ENCODE measurements at regions not wholly inside any gene's neighbourhood (a gene's known extent, or its start where the extent isn't known, plus 50 kb on each side); places are given as distances from the start of the nearest gene placed in this dataset.

DNA sequence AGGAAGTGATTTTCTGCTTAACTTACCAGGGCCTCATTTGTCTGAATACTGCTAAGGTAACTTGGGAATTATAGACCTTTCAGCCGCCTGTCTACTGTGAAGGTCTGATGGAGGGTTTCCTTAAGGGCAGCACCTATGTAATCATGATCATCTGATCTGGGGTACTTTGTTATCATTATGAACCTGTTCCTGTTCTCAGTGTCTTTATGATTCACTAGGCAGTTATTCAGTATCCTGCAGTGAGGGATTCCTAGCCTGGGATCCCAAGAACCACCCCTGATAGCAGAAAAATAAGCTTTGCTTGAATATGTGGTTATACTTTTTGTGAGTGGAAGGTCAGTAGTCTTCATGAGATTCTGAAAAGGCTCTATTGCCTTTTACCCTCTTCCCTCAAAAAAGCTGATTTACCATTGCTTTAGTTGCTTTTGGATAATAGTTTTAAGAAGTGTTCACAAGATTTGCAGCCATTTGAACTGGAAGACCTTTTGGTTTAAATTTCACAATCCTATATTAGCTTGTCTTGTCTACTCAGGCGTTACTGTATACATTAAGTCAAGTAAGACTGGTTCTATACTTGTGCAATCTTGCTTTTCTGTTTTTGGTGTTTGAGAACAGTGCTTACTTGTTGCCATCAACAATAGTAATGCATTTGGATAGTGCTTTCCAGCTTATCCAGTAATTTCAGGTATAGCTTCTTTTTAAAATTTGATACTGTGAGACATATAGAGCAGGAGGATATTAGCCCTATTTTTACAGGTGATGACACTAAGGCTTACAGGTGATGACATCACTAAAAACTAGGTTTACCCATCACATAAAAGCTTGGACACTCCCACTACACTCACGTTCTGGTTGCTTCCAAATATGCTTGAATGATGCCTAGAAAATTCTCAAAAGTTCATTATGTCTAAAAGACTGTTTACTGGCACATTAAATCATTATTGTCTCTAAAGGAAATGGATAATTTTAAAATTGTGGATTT lies 60.0 kb downstream of the FHIP1A start:
- TF ChIP-seq, protein P1, sequence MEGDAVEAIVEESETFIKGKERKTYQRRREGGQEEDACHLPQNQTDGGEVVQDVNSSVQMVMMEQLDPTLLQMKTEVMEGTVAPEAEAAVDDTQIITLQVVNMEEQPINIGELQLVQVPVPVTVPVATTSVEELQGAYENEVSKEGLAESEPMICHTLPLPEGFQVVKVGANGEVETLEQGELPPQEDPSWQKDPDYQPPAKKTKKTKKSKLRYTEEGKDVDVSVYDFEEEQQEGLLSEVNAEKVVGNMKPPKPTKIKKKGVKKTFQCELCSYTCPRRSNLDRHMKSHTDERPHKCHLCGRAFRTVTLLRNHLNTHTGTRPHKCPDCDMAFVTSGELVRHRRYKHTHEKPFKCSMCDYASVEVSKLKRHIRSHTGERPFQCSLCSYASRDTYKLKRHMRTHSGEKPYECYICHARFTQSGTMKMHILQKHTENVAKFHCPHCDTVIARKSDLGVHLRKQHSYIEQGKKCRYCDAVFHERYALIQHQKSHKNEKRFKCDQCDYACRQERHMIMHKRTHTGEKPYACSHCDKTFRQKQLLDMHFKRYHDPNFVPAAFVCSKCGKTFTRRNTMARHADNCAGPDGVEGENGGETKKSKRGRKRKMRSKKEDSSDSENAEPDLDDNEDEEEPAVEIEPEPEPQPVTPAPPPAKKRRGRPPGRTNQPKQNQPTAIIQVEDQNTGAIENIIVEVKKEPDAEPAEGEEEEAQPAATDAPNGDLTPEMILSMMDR (IDR thresholded peaks at IDR 0.05 in 8 of 11, conservative IDR thresholded peaks at IDR 0.05 in 3 of 11) = no peak
- no peak for TF ChIP-seq POLR2A (IDR thresholded peaks at IDR 0.05)
